ENCODE measurements at regions not wholly inside any gene's neighbourhood (a gene's known extent, or its start where the extent isn't known, plus 50 kb on each side); places are given as distances from the start of the nearest gene placed in this dataset.

GRCh38 chr5:125140220-125140619 is 393.8 kb upstream of the ZNF608 start:
- Histone ChIP-seq H3K4me1 (no peaks in the 10 kb centered on the region), H3K4me3 (ENCODE audit: low read depth, low read length) (no peak overlapping the region), H3K36me3 (no peaks in the 10 kb centered on the region), H3K9me3 (no peaks in the 10 kb centered on the region), H3K27me3 (no peaks in the 10 kb centered on the region)
- no peak for DNase-seq
- no peak for TF ChIP-seq CTCF (IDR thresholded peaks at IDR 0.05; ENCODE audit: low read depth, low read length)

- no peaks in the 10 kb centered on the region for H3K36me3 ChIP-seq
- H3K4me3 ChIP-seq (ENCODE audit: low read depth, low read length): no peak overlapping the region
- no peak for DNase-seq
- H3K4me1 ChIP-seq: no peaks in the 10 kb centered on the region
- no peaks in the 10 kb centered on the region for H3K27me3 ChIP-seq
- no peak for TF ChIP-seq CTCF (IDR thresholded peaks at IDR 0.05; ENCODE audit: low read depth, low read length)
- no peaks in the 10 kb centered on the region for H3K9me3 ChIP-seq
Observed at GRCh38 chr5:125140855-125141254, 394.4 kb upstream of the ZNF608 start.

GRCh38 chr5:125142458-125142857 is 396.0 kb upstream of the ZNF608 start:
- H3K4me3 ChIP-seq (ENCODE audit: low read depth, low read length): no peak overlapping the region
- H3K4me1 ChIP-seq: no peaks in the 10 kb centered on the region
- H3K36me3 ChIP-seq: no peaks in the 10 kb centered on the region
- no peaks in the 10 kb centered on the region for H3K9me3 ChIP-seq
- no peaks in the 10 kb centered on the region for H3K27me3 ChIP-seq
- no peak for TF ChIP-seq CTCF (IDR thresholded peaks at IDR 0.05; ENCODE audit: low read depth, low read length)
- no peak for DNase-seq

- Histone ChIP-seq H3K9me3 (no peaks in the 10 kb centered on the region), H3K36me3 (no peaks in the 10 kb centered on the region), H3K4me1 (no peaks in the 10 kb centered on the region), H3K4me3 (ENCODE audit: low read depth, low read length) (no peak overlapping the region), H3K27me3 (no peaks in the 10 kb centered on the region)
- no peak for TF ChIP-seq CTCF (IDR thresholded peaks at IDR 0.05; ENCODE audit: low read depth, low read length)
- no peak for DNase-seq
Observed at GRCh38 chr5:125143011-125143410, 396.6 kb upstream of the ZNF608 start.

GRCh38 chr5:125148076-125148475 is 401.6 kb upstream of the ZNF608 start:
- Histone ChIP-seq H3K27me3 (no peaks in the 10 kb centered on the region), H3K4me3 (ENCODE audit: low read depth, low read length) (no peak overlapping the region), H3K36me3 (no peaks in the 10 kb centered on the region), H3K9me3 (no peaks in the 10 kb centered on the region), H3K4me1 (no peaks in the 10 kb centered on the region; the same call in 1 of the 2 replicates)
- no peak for TF ChIP-seq CTCF (IDR thresholded peaks at IDR 0.05; ENCODE audit: low read depth, low read length)
- no peak for DNase-seq

GRCh38 chr5:125148706-125149105 is 402.3 kb upstream of the ZNF608 start:
- H3K27me3 ChIP-seq: no peaks in the 10 kb centered on the region
- no peaks in the 10 kb centered on the region; the same call in 1 of the 2 replicates for H3K4me1 ChIP-seq
- H3K4me3 ChIP-seq (ENCODE audit: low read depth, low read length): no peak overlapping the region
- H3K36me3 ChIP-seq: no peaks in the 10 kb centered on the region
- TF ChIP-seq CTCF (IDR thresholded peaks at IDR 0.05; ENCODE audit: low read depth, low read length): no peak
- DNase-seq: no peak
- H3K9me3 ChIP-seq: no peaks in the 10 kb centered on the region
